MM.1S (cell line): ENCODE measurements at regions not wholly inside any gene's neighbourhood (a gene's known extent, or its start where the extent isn't known, plus 50 kb on each side); places are given as distances from the start of the nearest gene placed in this dataset.

Experiments
- DNase-seq: peaks from one replicate; pipeline ENCODE4 v3.0.0-alpha.2; 2015
- H2AFZ ChIP-seq: fragments of 300-600 bp; sonication (generic); 2 replicates; pipeline ENCODE4 v1.6.0; 2016; ENCODE audit warnings: antibody characterized with exemption, low read length
- H3F3A ChIP-seq: fragments of 300-600 bp; sonication (generic); 2 replicates; pipeline ENCODE4 v1.6.1; 2016; ENCODE audit warnings: mild to moderate bottlenecking, antibody characterized with exemption, low read length, moderate library complexity, mixed read lengths; ENCODE audit not compliant: insufficient read depth
- H3K27ac ChIP-seq: fragments of 300-600 bp; sonication (generic); 2 replicates; pipeline ENCODE4 v1.5.1; 2016; ENCODE audit warnings: mild to moderate bottlenecking, low read length
- H3K27me3 ChIP-seq: fragments of 300-600 bp; sonication (generic); replicated peaks from 2 replicates; pipeline ENCODE4 v1.6.0; 2016; ENCODE audit warnings: low read length; ENCODE audit not compliant: insufficient read depth
- H3K36me3 ChIP-seq: fragments of 300-600 bp; sonication (generic); replicated peaks from 2 replicates; pipeline ENCODE4 v1.6.1; 2016; ENCODE audit warnings: mild to moderate bottlenecking, low read length, mixed read lengths; ENCODE audit not compliant: insufficient read depth
- H3K4me1 ChIP-seq: fragments of 300-600 bp; sonication (generic); 2 replicates; pipeline ENCODE4 v1.6.1; 2016; ENCODE audit warnings: low read length, mixed read lengths
- H3K4me2 ChIP-seq: fragments of 300-600 bp; sonication (generic); 2 replicates; pipeline ENCODE4 v1.6.0; 2016; ENCODE audit warnings: low read depth, low read length
- H3K4me3 ChIP-seq: fragments of 300-600 bp; sonication (generic); 2 replicates; pipeline ENCODE4 v1.5.1; 2016; ENCODE audit warnings: low read length, mixed read lengths
- H3K79me2 ChIP-seq: fragments of 300-600 bp; sonication (generic); 2 replicates; pipeline ENCODE4 v1.6.1; 2016; ENCODE audit warnings: mixed run types, low read length, mixed read lengths
- H3K9ac ChIP-seq: fragments of 300-600 bp; sonication (generic); 2 replicates; pipeline ENCODE4 v1.6.1; 2016; ENCODE audit warnings: low read length, mixed read lengths
- H3K9me2 ChIP-seq: fragments of 300-600 bp; sonication (generic); replicated peaks from 2 replicates; pipeline ENCODE4 v1.6.1; 2016; ENCODE audit warnings: mild to moderate bottlenecking, low read length, mixed read lengths; ENCODE audit not compliant: insufficient read depth
- H3K9me3 ChIP-seq: fragments of 300-600 bp; sonication (generic); replicated peaks from 2 replicates; pipeline ENCODE4 v1.6.1; 2016; ENCODE audit warnings: mild to moderate bottlenecking, low read length, mixed read lengths; ENCODE audit not compliant: insufficient read depth
- H4K20me1 ChIP-seq: fragments of 300-600 bp; sonication (generic); 2 replicates; pipeline ENCODE4 v1.6.1; 2016; ENCODE audit warnings: mild to moderate bottlenecking, low read length, moderate library complexity, mixed read lengths; ENCODE audit not compliant: insufficient read depth
- EZH2 ChIP-seq: fragments of 300-600 bp; sonication (generic); optimal IDR thresholded peaks from 2 replicates; pipeline ENCODE3; 2017; ENCODE audit warnings: low read depth, mild to moderate bottlenecking, antibody characterized with exemption, low read length, mixed read lengths
- EZH2phosphoT487 ChIP-seq: fragments of 300-600 bp; sonication (generic); IDR thresholded peaks from 2 replicates; pipeline ENCODE4 v1.6.1; 2018; ENCODE audit warnings: antibody characterized with exemption, low read length
- TF ChIP-seq, protein P1 (sequence below): fragments of 300-600 bp; sonication (generic); IDR thresholded peaks from 2 replicates; pipeline ENCODE4 v1.5.1; 2016; ENCODE audit warnings: antibody characterized with exemption, low read length, mixed read lengths

DNA sequence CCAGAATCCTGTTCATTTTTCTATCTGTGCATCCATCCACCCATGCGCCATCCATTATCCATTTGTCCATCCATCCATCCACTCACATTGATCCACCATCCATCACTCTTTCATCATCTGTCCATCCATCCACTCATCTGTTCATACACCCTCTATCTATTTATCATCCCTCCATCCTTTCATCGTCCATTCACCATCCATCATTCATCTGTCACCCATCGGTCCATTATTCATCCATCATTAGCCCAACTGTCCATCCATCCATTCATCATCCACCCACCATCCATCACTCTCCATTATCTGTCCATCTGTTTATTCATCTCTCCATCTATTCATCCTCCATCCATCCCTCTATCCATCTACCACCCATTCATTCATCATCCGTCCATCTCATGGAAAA is 125.7 kb upstream of the TMPRSS2 start:
- H2AFZ ChIP-seq, result no peak overlapping the region
- TF ChIP-seq, protein P1, sequence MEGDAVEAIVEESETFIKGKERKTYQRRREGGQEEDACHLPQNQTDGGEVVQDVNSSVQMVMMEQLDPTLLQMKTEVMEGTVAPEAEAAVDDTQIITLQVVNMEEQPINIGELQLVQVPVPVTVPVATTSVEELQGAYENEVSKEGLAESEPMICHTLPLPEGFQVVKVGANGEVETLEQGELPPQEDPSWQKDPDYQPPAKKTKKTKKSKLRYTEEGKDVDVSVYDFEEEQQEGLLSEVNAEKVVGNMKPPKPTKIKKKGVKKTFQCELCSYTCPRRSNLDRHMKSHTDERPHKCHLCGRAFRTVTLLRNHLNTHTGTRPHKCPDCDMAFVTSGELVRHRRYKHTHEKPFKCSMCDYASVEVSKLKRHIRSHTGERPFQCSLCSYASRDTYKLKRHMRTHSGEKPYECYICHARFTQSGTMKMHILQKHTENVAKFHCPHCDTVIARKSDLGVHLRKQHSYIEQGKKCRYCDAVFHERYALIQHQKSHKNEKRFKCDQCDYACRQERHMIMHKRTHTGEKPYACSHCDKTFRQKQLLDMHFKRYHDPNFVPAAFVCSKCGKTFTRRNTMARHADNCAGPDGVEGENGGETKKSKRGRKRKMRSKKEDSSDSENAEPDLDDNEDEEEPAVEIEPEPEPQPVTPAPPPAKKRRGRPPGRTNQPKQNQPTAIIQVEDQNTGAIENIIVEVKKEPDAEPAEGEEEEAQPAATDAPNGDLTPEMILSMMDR, result no peak
- no peak for TF ChIP-seq EZH2phosphoT487
- no peak for TF ChIP-seq EZH2
- no peaks in the 10 kb centered on the region for H3K4me1 ChIP-seq
- H3K27me3 ChIP-seq, result peaks cover 88% of the 10 kb centered on the region
- no peak overlapping the region for H3K4me3 ChIP-seq
- no peak overlapping the region for H3K4me2 ChIP-seq
- no peak overlapping the region for H3K9ac ChIP-seq
- H3K27ac ChIP-seq, result no peak overlapping the region
- no peaks in the 10 kb centered on the region for H3K79me2 ChIP-seq
- H3K9me2 ChIP-seq, result no peaks in the 10 kb centered on the region
- no peaks in the 10 kb centered on the region for H3K9me3 ChIP-seq
- no peaks in the 10 kb centered on the region for H3K36me3 ChIP-seq
- DNase-seq, result no peak
- no peaks in the 10 kb centered on the region for H3F3A ChIP-seq
- no peaks in the 10 kb centered on the region for H4K20me1 ChIP-seq

DNA sequence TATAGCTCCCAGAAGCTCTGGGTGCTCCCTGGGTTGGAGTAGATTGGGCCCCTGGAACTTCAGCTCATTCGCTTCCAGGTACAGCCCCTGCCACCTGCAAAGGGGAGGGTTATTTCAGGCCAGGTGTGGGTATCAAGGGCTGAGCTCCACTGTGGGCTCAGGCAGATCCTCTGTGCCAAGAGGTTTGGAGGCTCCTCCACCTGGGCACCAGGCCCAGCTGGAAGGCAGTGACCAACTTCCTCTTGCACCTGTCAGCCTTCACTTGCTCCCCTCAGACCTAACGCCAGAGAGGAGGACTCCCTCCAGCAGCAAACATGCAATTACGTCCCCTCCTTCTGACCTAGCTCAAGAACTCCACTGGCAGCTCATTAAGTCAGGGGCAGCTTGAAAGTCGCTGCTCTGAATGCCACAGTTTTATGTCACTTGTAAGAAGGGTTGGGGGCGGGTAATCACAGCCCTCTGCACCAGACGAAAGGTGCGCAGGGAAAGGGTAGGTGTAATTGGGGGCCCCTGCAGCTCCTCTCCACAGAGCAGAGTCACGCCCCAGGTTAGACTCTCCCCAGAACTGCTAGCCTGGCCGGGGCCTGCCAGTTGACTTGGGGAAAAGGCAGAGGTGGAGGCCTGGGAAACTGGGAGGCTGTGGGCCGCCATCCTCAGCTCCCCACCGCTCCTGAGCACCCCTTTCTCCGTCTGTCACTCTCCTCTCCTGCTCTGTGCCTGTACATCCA is 125.0 kb upstream of the TMPRSS2 start:
- Histone ChIP-seq H3K36me3 (no peaks in the 10 kb centered on the region), H3K4me2 (no peak overlapping the region), H2AFZ (no peak overlapping the region), H3K9me2 (no peaks in the 10 kb centered on the region), H3K4me1 (no peaks in the 10 kb centered on the region), H3F3A (no peaks in the 10 kb centered on the region), H4K20me1 (no peaks in the 10 kb centered on the region), H3K27me3 (peaks cover 90% of the 10 kb centered on the region), H3K4me3 (no peak overlapping the region), H3K9me3 (no peaks in the 10 kb centered on the region), H3K79me2 (no peaks in the 10 kb centered on the region), H3K27ac (no peak overlapping the region), H3K9ac (no peak overlapping the region)
- no peak for DNase-seq
- TF ChIP-seq EZH2 (no peak), EZH2phosphoT487 (no peak)
- TF ChIP-seq, protein P1, result no peak

DNA sequence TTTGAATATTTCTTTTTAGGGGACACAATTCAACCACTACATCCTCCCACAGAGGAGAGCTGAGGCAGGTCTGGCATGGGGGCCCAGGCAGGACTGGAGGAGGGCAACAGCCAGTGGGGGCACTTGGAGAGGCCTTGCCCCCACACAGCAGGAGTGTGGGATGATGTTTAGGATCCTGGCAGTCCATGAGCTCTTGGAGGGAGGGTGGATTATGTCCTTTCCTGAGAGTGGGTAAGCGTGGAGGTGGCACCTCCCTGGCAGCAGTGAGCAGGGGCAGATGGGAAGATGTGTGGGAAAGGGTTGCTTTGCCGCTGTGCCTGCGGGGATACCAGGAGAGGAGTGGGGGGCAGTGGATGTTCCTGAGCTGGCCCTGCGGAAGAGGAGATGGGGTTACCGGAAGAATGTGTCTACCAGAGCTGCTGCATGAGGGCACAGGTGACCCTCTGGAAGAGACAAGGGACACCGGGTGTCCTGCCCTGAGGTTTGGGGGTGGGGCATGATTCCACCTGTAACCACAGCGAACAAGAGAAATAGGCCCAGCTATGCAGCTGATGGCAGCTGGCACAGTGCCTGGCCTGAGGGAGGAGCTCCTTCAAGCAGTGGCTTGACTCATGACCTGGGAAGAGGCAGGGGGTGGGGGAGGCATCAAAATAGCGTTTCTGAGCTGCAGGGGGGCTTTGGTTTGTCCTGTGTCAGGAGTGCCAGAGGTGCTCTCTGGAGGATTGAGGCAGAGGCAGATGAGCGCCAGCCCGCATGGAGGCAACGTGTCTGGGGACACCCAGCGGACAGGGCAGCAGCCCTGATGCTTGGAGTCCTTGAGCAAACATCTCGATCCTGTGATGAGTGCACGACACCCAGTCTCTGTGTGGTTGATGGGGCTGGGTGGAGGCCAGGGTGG is 123.9 kb upstream of the TMPRSS2 start:
- Histone ChIP-seq H3K9me3 (no peaks in the 10 kb centered on the region), H3K9ac (no peak overlapping the region), H3K27me3 (peaks cover 91% of the 10 kb centered on the region), H3K36me3 (no peaks in the 10 kb centered on the region), H2AFZ (no peak overlapping the region), H3K4me1 (no peaks in the 10 kb centered on the region), H3K27ac (no peak overlapping the region), H3F3A (no peaks in the 10 kb centered on the region), H3K79me2 (no peaks in the 10 kb centered on the region), H3K4me3 (no peak overlapping the region), H3K4me2 (no peak overlapping the region), H3K9me2 (no peaks in the 10 kb centered on the region), H4K20me1 (no peaks in the 10 kb centered on the region)
- peak; percentile 33 for DNase-seq
- TF ChIP-seq EZH2phosphoT487 (no peak), EZH2 (no peak)
- TF ChIP-seq, protein P1, result no peak
